ENCODE measurements at regions not wholly inside any gene's neighbourhood (a gene's known extent, or its start where the extent isn't known, plus 50 kb on each side); places are given as distances from the start of the nearest gene placed in this dataset.

DNA sequence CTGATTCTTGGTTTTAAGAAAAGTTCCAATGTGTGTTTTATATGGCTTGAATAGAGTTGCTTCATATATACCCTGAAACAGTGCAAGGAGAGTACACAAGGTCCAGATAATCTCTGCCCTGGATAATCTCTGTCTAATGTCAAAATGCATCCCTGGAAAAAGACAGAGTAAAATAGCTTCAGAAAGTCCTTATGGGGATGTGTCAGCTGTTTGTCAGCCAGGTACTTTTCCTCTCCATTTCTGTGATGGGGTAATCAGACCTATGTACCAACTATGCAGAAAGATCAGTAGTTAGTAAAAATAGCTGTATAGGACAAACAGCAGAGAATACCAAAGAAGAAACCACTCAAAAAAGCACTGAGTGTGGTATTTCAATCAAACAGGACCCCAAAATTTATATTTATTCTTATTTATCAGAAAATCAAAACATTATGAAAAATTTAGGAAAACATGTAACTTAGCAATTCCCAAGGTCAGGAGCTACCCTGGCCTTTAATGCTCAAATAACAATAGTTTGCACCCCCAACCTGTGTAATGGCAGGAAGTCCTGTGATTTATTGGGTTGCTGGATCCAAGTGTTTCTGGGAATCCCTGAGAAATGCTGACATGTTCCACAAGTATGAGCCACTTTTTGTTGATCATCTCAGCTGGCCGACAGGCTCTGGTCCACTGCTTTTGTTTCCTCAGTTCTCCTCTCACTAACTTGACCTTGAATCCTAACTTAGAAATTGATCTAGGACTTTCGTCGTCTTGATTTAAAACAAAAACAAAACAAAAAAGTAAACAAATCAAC lies 69.6 kb downstream of the MDH1 start:
- DNase-seq = no peak

GRCh38 chr2:63660060-63660459 lies 71.3 kb downstream of the MDH1 start:
- DNase-seq = no peak

- no peak for DNase-seq
Measured at GRCh38 chr2:63661076-63661475, 72.3 kb downstream of the MDH1 start.

- DNase-seq = no peak
Measured at GRCh38 chr2:63662028-63662804, 73.5 kb downstream of the MDH1 start.

GRCh38 chr2:63663013-63663864 lies 74.5 kb downstream of the MDH1 start:
- DNase-seq = no peak

DNA sequence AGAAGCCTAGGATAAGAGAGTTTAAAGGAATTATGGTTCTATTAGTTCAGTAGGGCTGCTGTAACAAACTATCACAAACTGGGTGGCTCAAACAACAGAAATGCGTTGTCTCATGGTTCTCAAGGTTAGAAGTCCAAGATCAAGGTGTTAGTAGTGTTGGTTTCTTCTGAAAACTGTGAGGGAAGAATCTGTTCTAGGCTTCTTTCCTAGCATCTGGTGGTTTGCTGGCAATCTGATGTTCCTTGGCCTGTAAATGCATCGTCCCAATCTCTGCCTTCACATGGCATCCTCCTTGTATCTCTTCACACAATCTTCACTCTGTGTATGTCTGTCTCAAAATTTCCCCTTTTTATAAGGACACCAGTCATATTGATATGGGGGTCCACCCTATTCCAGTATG lies 76.3 kb downstream of the MDH1 start:
- no peak for DNase-seq

GRCh38 chr2:63665846-63666475 lies 77.2 kb downstream of the MDH1 start:
- DNase-seq = no peak

GRCh38 chr2:63667132-63667700 lies 78.5 kb downstream of the MDH1 start:
- no peak for DNase-seq

GRCh38 chr2:63668000-63668399 lies 79.2 kb downstream of the MDH1 start:
- no peak for DNase-seq

- DNase-seq = no peak
Measured at GRCh38 chr2:63668466-63668865, 79.7 kb downstream of the MDH1 start.

DNA sequence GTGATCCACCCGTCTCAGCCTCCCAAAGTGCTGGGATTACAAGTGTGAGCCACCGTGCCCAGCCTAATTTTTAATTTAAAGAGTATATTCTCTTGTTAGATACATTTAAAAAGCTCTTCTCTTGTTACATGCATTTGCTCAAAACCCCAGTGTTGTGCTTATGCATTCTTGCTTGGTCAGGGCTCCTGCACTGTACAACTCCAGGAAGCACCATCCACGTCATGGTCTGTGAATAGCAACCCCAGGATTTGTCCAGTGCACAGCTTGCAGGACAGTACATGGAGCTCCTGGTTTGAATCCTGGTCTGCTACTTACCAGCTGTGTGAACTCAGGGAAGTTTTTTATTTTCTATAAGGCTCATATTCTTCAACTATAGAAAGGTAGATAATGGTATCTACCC lies 80.8 kb downstream of the MDH1 start:
- DNase-seq = no peak

DNA sequence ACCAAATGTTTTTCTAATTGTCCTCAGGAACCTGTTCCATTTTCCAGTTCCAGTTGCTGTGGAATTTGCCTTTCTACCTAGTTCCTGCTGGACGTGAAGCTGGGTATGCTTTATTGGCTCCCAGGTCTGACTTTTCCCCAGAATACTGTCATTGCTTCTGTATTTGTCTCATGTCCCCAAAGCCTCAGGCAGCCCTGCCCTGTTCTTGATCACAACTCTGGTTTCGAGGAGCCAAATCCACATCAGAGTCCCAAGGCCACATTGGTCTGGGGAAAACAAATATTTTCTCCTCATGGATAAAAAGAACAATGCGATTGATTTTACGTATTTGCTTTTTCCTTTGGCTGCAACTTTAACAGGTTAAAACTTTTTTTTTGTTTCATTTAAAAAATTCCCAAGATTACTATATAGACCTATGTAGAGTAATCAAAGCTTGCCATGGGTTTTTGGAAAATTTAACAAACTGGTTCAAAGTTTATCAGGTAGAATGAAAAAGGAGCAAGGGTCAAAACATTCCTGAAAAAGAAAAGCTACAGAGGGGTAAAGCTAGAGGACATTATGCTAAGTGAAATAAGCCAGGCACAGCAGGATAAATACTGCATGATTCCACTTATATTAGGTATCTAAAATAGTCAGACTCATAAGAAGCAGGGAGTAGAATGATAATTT lies 85.2 kb downstream of the MDH1 start:
- DNase-seq = no peak

DNA sequence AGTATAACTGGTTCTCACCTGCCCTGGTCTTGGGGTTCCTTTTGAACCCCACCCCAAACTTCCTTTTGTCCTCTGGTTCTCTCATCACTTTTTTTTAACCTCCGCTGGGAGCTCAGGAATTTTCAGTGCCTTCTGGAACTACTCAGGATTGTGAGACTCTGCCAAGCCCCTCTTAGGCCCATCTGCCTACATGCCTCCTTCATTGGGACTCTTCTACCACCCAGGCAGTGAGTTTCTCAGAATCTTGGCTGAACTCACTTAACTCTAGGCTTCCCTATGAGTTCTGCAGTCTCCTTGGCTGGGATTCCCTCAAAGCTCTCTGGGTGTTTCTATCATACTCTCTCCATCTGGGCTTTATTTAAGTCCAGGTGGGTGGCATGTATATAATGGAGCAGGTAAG lies 86.3 kb downstream of the MDH1 start:
- DNase-seq = no peak

DNA sequence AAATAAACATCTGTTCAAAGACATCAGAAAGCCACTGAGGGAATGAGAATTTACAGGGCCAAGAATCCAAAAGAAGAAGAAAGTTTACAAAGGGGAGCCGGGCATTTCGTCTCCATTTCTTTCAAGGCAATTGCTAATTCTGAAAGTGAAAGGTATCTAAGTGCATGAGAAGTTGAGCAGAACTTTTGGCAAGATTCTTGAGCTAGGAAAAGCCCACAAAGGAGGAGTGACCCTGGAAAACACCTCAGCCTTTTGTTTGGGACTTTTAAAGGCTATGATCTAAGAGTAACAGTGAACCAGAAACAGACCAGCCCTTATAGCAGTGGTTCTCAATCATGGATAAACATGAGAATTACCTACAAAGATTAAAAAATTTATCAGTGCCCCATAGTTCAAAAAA lies 87.4 kb downstream of the MDH1 start:
- DNase-seq = no peak

- DNase-seq = no peak
Measured at GRCh38 chr2:63678085-63678484, 89.3 kb downstream of the MDH1 start.

DNA sequence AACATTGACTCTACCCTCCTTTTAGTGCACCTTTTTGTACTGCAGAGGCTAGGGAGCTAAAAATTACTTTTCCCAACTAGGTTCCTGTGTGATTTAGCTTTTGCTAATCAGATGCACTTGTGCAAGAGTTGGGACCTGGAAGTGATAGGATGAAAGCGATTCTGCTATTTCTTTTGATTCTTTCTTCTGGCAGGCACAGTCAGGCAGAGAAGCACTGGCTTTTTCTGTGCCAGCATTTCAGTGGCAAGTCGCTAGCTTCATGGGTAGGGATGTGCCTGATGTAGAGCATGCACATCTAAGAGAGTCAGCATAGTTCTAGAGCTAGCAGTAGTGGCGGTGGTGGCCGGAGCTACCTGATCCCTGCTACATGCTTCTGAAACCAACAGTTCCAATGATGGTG lies 89.8 kb downstream of the MDH1 start:
- DNase-seq = no peak

GRCh38 chr2:63679252-63679855 lies 90.6 kb downstream of the MDH1 start:
- no peak for DNase-seq

DNA sequence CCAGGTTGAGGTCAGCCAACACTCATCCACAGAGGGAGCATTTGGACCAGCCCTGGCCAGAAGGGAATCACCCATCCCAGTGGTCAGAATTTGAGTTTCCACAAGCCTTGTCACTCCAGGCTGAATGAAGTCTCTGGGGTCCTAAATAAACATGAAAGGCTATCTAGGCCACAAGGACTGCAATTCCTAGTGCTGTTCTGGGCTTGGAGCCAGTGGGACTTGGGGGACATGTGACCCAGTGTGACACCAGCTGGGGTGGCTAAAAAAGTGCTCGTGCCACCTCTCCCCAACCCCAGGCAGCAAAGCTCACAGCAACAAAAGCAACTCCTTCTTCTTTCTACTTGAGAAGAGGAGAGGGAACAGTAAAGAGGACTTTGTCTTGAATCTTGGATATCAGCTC lies 91.7 kb downstream of the MDH1 start:
- DNase-seq = no peak

GRCh38 chr2:63681896-63682295 lies 93.1 kb downstream of the MDH1 start:
- DNase-seq = no peak

- no peak for DNase-seq
Measured at GRCh38 chr2:63692002-63692606, 103.3 kb downstream of the MDH1 start.

GRCh38 chr2:63695583-63695982 lies 106.8 kb downstream of the MDH1 start:
- DNase-seq = no peak
